ENCODE measurements at regions not wholly inside any gene's neighbourhood (a gene's known extent, or its start where the extent isn't known, plus 50 kb on each side); places are given as distances from the start of the nearest gene placed in this dataset.

GRCh38 chr14:54135804-54136280 lies 179.2 kb upstream of the BMP4 start:
- H3K9me3 Mint-ChIP-seq (ENCODE audit: low read depth): no peaks in the 10 kb centered on the region
- CTCF ChIA-PET: no interaction called here
- intact Hi-C loops (cut with DNase I, micrococcal nuclease): no loop called here
- POLR2A ChIA-PET: no interaction called here
- no peaks in the 10 kb centered on the region for H3K36me3 Mint-ChIP-seq (ENCODE audit: low read depth)
- H3K4me1 Mint-ChIP-seq: no peaks in the 10 kb centered on the region
- no peak for DNase-seq
- H3K4me3 Mint-ChIP-seq: no peak overlapping the region
- H3K27me3 Mint-ChIP-seq: no peaks in the 10 kb centered on the region
- ATAC-seq: no peak
- H3K27ac Mint-ChIP-seq: no peak overlapping the region

- H3K36me3 Mint-ChIP-seq (ENCODE audit: low read depth): no peaks in the 10 kb centered on the region
- no peaks in the 10 kb centered on the region for H3K27me3 Mint-ChIP-seq
- no peak overlapping the region for H3K4me3 Mint-ChIP-seq
- intact Hi-C loops (cut with DNase I, micrococcal nuclease): no loop called here
- DNase-seq (no peak), ATAC-seq (no peak)
- CTCF ChIA-PET: no interaction called here
- no peak overlapping the region for H3K27ac Mint-ChIP-seq
- POLR2A ChIA-PET: no interaction called here
- no peaks in the 10 kb centered on the region for H3K9me3 Mint-ChIP-seq (ENCODE audit: low read depth)
- H3K4me1 Mint-ChIP-seq: no peaks in the 10 kb centered on the region
Measured at GRCh38 chr14:54136894-54137613, 180.4 kb upstream of the BMP4 start.

- peaks cover under 1% of the 10 kb centered on the region for H3K27me3 Mint-ChIP-seq
- H3K36me3 Mint-ChIP-seq (ENCODE audit: low read depth): no peaks in the 10 kb centered on the region
- ChIA-PET CTCF (interaction anchor here (0.7 kb wide), 1 partner anchor 28 kb away, joined by 3 read pairs; no protein-coding TSS in a partner anchor), POLR2A (no interaction called here)
- no peak for DNase-seq
- no peaks in the 10 kb centered on the region for H3K9me3 Mint-ChIP-seq (ENCODE audit: low read depth)
- H3K4me1 Mint-ChIP-seq: no peaks in the 10 kb centered on the region
- ATAC-seq: no peak
- H3K4me3 Mint-ChIP-seq: no peak overlapping the region
- no peak overlapping the region for H3K27ac Mint-ChIP-seq
- intact Hi-C loops (cut with DNase I, micrococcal nuclease): no loop called here
Measured at GRCh38 chr14:54137614-54137961, 181.0 kb upstream of the BMP4 start.

- DNase-seq: no peak
- peaks cover 3% of the 10 kb centered on the region for H3K27me3 Mint-ChIP-seq
- no peaks in the 10 kb centered on the region for H3K4me1 Mint-ChIP-seq
- no peak for ATAC-seq
- H3K27ac Mint-ChIP-seq: no peak overlapping the region
- no peak overlapping the region for H3K4me3 Mint-ChIP-seq
- ChIA-PET CTCF (interaction anchor here (0.6 to 0.7 kb wide), 2 partner anchors 8 to 28 kb away, joined by 3 read pairs; no protein-coding TSS in a partner anchor), POLR2A (no interaction called here)
- no peaks in the 10 kb centered on the region for H3K9me3 Mint-ChIP-seq (ENCODE audit: low read depth)
- no peaks in the 10 kb centered on the region for H3K36me3 Mint-ChIP-seq (ENCODE audit: low read depth)
- intact Hi-C loops (cut with DNase I, micrococcal nuclease): no loop called here
Measured at GRCh38 chr14:54138024-54138353, 181.4 kb upstream of the BMP4 start.

- Mint-ChIP-seq H3K9me3 (ENCODE audit: low read depth) (no peaks in the 10 kb centered on the region), H3K27me3 (peaks cover 3% of the 10 kb centered on the region), H3K36me3 (ENCODE audit: low read depth) (no peaks in the 10 kb centered on the region), H3K4me3 (no peak overlapping the region), H3K27ac (no peak overlapping the region), H3K4me1 (no peaks in the 10 kb centered on the region)
- DNase-seq (no peak), ATAC-seq (no peak)
- ChIA-PET POLR2A (no interaction called here), CTCF (interaction anchor here (0.6 to 0.7 kb wide), 2 partner anchors 8 to 27 kb away, joined by 3 read pairs; no protein-coding TSS in a partner anchor)
- intact Hi-C loops (cut with DNase I, micrococcal nuclease): no loop called here
Measured at GRCh38 chr14:54138354-54139038, 181.9 kb upstream of the BMP4 start.

GRCh38 chr14:54140551-54140950 lies 183.9 kb upstream of the BMP4 start:
- Mint-ChIP-seq H3K27me3 (peaks cover 3% of the 10 kb centered on the region), H3K4me3 (no peak overlapping the region), H3K4me1 (no peaks in the 10 kb centered on the region), H3K36me3 (ENCODE audit: low read depth) (no peaks in the 10 kb centered on the region), H3K27ac (no peak overlapping the region), H3K9me3 (ENCODE audit: low read depth) (no peaks in the 10 kb centered on the region)
- DNase-seq: no peak
- no peak for ATAC-seq
- intact Hi-C loops (cut with DNase I, micrococcal nuclease): no loop called here
- ChIA-PET CTCF (interaction anchor here (0.6 to 1.2 kb wide), 3 partner anchors 108 to 329 kb away, joined by 3 to 4 read pairs (median 3); no protein-coding TSS in a partner anchor), POLR2A (no interaction called here)

- Mint-ChIP-seq H3K27me3 (peaks cover 3% of the 10 kb centered on the region), H3K9me3 (ENCODE audit: low read depth) (peaks cover 12% of the 10 kb centered on the region), H3K36me3 (ENCODE audit: low read depth) (no peaks in the 10 kb centered on the region), H3K4me3 (no peak overlapping the region), H3K27ac (no peak overlapping the region), H3K4me1 (no peaks in the 10 kb centered on the region)
- POLR2A ChIA-PET: no interaction called here
- ATAC-seq: no peak
- intact Hi-C loops (cut with DNase I, micrococcal nuclease): no loop called here
- no peak for DNase-seq
- CTCF ChIA-PET: interaction anchor here (0.6 to 0.7 kb wide), 3 partner anchors 9 to 258 kb away, joined by 3 read pairs; no protein-coding TSS in a partner anchor
Measured at GRCh38 chr14:54146601-54147000, 190.0 kb upstream of the BMP4 start.

- DNase-seq (no peak), ATAC-seq (no peak)
- intact Hi-C loops (cut with DNase I, micrococcal nuclease): no loop called here
- Mint-ChIP-seq H3K4me1 (no peaks in the 10 kb centered on the region), H3K27me3 (peaks cover 3% of the 10 kb centered on the region), H3K4me3 (no peak overlapping the region), H3K9me3 (ENCODE audit: low read depth) (peaks cover 12% of the 10 kb centered on the region), H3K27ac (no peak overlapping the region), H3K36me3 (ENCODE audit: low read depth) (no peaks in the 10 kb centered on the region)
- ChIA-PET POLR2A (interaction anchor here (0.6 kb wide), 1 partner anchor 1040 kb away, joined by 3 read pairs; no protein-coding TSS in a partner anchor), CTCF (no interaction called here)
Measured at GRCh38 chr14:54147282-54147681, 190.7 kb upstream of the BMP4 start.

- DNase-seq (no peak), ATAC-seq (no peak)
- H3K9me3 Mint-ChIP-seq (ENCODE audit: low read depth): peaks cover 12% of the 10 kb centered on the region
- H3K27ac Mint-ChIP-seq: no peak overlapping the region
- no peaks in the 10 kb centered on the region for H3K36me3 Mint-ChIP-seq (ENCODE audit: low read depth)
- ChIA-PET CTCF (no interaction called here), POLR2A (interaction anchor here (0.6 kb wide), 1 partner anchor 1040 kb away, joined by 3 read pairs; no protein-coding TSS in a partner anchor)
- peaks cover 1% of the 10 kb centered on the region for H3K27me3 Mint-ChIP-seq
- no peak overlapping the region for H3K4me3 Mint-ChIP-seq
- intact Hi-C loops (cut with DNase I, micrococcal nuclease): no loop called here
- H3K4me1 Mint-ChIP-seq: no peaks in the 10 kb centered on the region
Measured at GRCh38 chr14:54147758-54148157, 191.1 kb upstream of the BMP4 start.

GRCh38 chr14:54148251-54148650 lies 191.6 kb upstream of the BMP4 start:
- no peak overlapping the region for H3K27ac Mint-ChIP-seq
- intact Hi-C loops (cut with DNase I, micrococcal nuclease): no loop called here
- POLR2A ChIA-PET: interaction anchor here (0.6 kb wide), 1 partner anchor 1039 kb away, joined by 3 read pairs; no protein-coding TSS in a partner anchor
- no peak for DNase-seq
- peaks cover 12% of the 10 kb centered on the region for H3K9me3 Mint-ChIP-seq (ENCODE audit: low read depth)
- no peak for ATAC-seq
- no peak overlapping the region for H3K4me3 Mint-ChIP-seq
- H3K36me3 Mint-ChIP-seq (ENCODE audit: low read depth): no peaks in the 10 kb centered on the region
- CTCF ChIA-PET: no interaction called here
- H3K27me3 Mint-ChIP-seq: no peaks in the 10 kb centered on the region
- H3K4me1 Mint-ChIP-seq: no peaks in the 10 kb centered on the region

GRCh38 chr14:54152351-54152750 lies 195.7 kb upstream of the BMP4 start:
- Mint-ChIP-seq H3K4me3 (no peak overlapping the region), H3K27me3 (no peaks in the 10 kb centered on the region), H3K9me3 (ENCODE audit: low read depth) (peaks cover 12% of the 10 kb centered on the region), H3K36me3 (ENCODE audit: low read depth) (no peaks in the 10 kb centered on the region), H3K4me1 (no peaks in the 10 kb centered on the region), H3K27ac (no peak overlapping the region)
- ChIA-PET POLR2A (no interaction called here), CTCF (interaction anchor here (0.8 kb wide), 1 partner anchor 86 kb away, joined by 3 read pairs; no protein-coding TSS in a partner anchor)
- intact Hi-C loops (cut with DNase I, micrococcal nuclease): no loop called here
- no peak for DNase-seq
- no peak for ATAC-seq
